SU-DHL-6 (cell line): ENCODE measurements at regions not wholly inside any gene's neighbourhood (a gene's known extent, or its start where the extent isn't known, plus 50 kb on each side); places are given as distances from the start of the nearest gene placed in this dataset.

Experiments used
- H2AFZ ChIP-seq: fragments of 200-600 bp; sonication (generic); 2 replicates; pipeline ENCODE4 v1.6.1; 2014; ENCODE audit warnings: low read depth, mild to moderate bottlenecking, moderate library complexity, mixed read lengths, antibody characterized with exemption, low read length; ENCODE audit not compliant: severe bottlenecking
- H3F3A ChIP-seq: fragments of 200-600 bp; shearing (Covaris generic); 2 replicates; pipeline ENCODE4 v1.6.0; 2016; ENCODE audit warnings: antibody characterized with exemption, mild to moderate bottlenecking; ENCODE audit not compliant: insufficient read depth
- H3K27ac ChIP-seq: fragments of 200-600 bp; sonication (generic); 2 replicates; pipeline ENCODE4 v1.5.1; 2016; ENCODE audit warnings: low read depth, mild to moderate bottlenecking, low read length, moderate library complexity, mixed read lengths
- H3K27me3 ChIP-seq: fragments of 200-600 bp; sonication (generic), shearing (Covaris generic); 2 replicates; pipeline ENCODE4 v1.6.0; 2014; ENCODE audit warnings: mild to moderate bottlenecking, low read length
- H3K36me3 ChIP-seq: fragments of 200-600 bp; sonication (generic); 2 replicates; pipeline ENCODE4 v1.6.1; 2014; ENCODE audit warnings: mild to moderate bottlenecking, low read length, mixed read lengths
- H3K4me2 ChIP-seq: fragments of 300-600, 200-600 bp; shearing (Covaris generic), sonication (generic); 2 replicates; pipeline ENCODE4 v1.6.0; 2014; ENCODE audit warnings: low read length, low read depth, mild to moderate bottlenecking; ENCODE audit not compliant: poor library complexity, severe bottlenecking
- H3K4me3 ChIP-seq: fragments of 200-600 bp; sonication (generic); 2 replicates; pipeline ENCODE4 v1.5.1; 2014; ENCODE audit warnings: antibody characterized with exemption, low read length, mild to moderate bottlenecking, mixed read lengths; ENCODE audit not compliant: insufficient read depth, poor library complexity, severe bottlenecking
- H3K79me2 ChIP-seq: fragments of 200-600 bp; sonication (generic); 2 replicates; pipeline ENCODE4 v1.6.1; 2014; ENCODE audit warnings: mild to moderate bottlenecking, low read length, moderate library complexity; ENCODE audit not compliant: insufficient read depth
- H3K9ac ChIP-seq: fragments of 200-600 bp; sonication (generic); 2 replicates; pipeline ENCODE4 v1.7.0; 2014; ENCODE audit warnings: mild to moderate bottlenecking, low read length
- H3K9me2 ChIP-seq: fragments of 200-600 bp; sonication (generic); replicated peaks from 2 replicates; pipeline ENCODE4 v1.6.1; 2014; ENCODE audit warnings: low read length; ENCODE audit not compliant: insufficient read depth
- H3K9me3 ChIP-seq: fragments of 200-600 bp; sonication (generic); 2 replicates; pipeline ENCODE4 v1.6.1; 2014; ENCODE audit warnings: low read length, mixed read lengths; ENCODE audit not compliant: insufficient read depth
- H4K20me1 ChIP-seq: fragments of 200-600 bp; sonication (generic); 2 replicates; pipeline ENCODE4 v1.6.1; 2014; ENCODE audit warnings: low read depth, mild to moderate bottlenecking, antibody characterized with exemption, low read length, moderate library complexity, mixed read lengths
- CTCF ChIP-seq: fragments of 200-600 bp; sonication (generic); IDR thresholded peaks from one replicate; pipeline ENCODE4 v1.5.1; 2017; ENCODE audit warnings: antibody characterized with exemption, mild to moderate bottlenecking, low read length, moderate library complexity; ENCODE audit not compliant: insufficient read depth, poor library complexity, severe bottlenecking
- EZH2phosphoT487 ChIP-seq: fragments of 200-600 bp; sonication (generic), shearing (Covaris generic); conservative IDR thresholded peaks from 2 replicates; pipeline ENCODE4 v1.6.1; 2018; ENCODE audit warnings: mild to moderate bottlenecking, antibody characterized with exemption, low read length, moderate library complexity, mixed read lengths

DNA sequence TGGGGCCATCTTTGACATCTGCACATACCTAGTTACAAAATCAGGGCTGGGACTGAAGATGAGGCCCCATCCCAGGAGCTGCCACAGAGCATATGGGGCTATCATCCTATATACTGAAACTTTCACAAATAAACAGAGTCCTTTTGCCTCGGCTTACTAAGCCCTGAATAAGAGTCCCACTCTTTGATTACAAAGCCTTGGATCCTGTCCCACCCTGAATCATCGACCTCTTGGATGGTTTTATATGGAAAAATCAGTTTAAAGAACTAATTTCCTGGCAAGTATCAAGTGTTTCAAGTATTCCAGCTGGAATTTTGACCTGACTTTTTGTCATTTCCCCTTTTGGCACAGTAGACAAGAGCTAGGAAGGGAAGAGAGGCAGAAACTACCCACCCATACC is 331.3 kb upstream of the FRG2C start:
- TF ChIP-seq CTCF (no peak), EZH2phosphoT487 (no peak)
- Histone ChIP-seq H2AFZ (no peak overlapping the region), H3K9me2 (no peaks in the 10 kb centered on the region), H3K27me3 (no peaks in the 10 kb centered on the region), H3K4me3 (no peak overlapping the region), H3K9ac (no peak overlapping the region), H3F3A (no peaks in the 10 kb centered on the region), H3K36me3 (no peaks in the 10 kb centered on the region), H3K4me2 (no peak overlapping the region), H3K27ac (no peak overlapping the region), H3K79me2 (no peaks in the 10 kb centered on the region), H3K9me3 (no peaks in the 10 kb centered on the region), H4K20me1 (no peaks in the 10 kb centered on the region)

DNA sequence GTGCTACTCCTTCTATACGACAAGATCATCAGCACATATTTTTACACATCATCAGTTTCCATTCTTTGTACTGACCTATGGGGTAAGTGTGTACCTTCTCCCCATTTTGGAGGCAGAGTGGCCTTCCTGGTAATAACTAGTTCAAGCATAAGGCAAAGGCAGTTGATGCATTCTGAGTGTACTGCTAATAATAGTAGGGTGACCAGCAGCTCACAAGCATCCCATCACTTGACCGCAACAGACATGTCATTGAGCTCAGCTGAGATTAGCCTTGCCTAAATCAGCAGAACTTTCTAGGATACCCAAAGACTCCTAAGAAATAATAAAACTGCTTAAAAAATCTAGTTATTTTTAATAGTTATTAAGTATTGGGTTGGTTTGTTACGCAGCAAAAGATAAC is 329.8 kb upstream of the FRG2C start:
- no peak overlapping the region for H3K9ac ChIP-seq
- no peak for TF ChIP-seq CTCF
- TF ChIP-seq EZH2phosphoT487 = no peak
- H3K27ac ChIP-seq = no peak overlapping the region
- H3K9me2 ChIP-seq = no peaks in the 10 kb centered on the region
- H3K4me2 ChIP-seq = no peak overlapping the region
- H3K27me3 ChIP-seq = no peaks in the 10 kb centered on the region
- no peaks in the 10 kb centered on the region for H3K79me2 ChIP-seq
- no peaks in the 10 kb centered on the region for H4K20me1 ChIP-seq
- H3F3A ChIP-seq = no peaks in the 10 kb centered on the region
- no peaks in the 10 kb centered on the region for H3K36me3 ChIP-seq
- no peak overlapping the region for H3K4me3 ChIP-seq
- no peak overlapping the region for H2AFZ ChIP-seq
- H3K9me3 ChIP-seq = no peaks in the 10 kb centered on the region

- H3K9me3 ChIP-seq = no peaks in the 10 kb centered on the region
These were observed 326.8 kb upstream of the FRG2C start for GRCh38 chr3:75337226-75337900.

More at GRCh38 chr3:75337226-75337900, 326.8 kb upstream of the FRG2C start:
- no peaks in the 10 kb centered on the region for H3F3A ChIP-seq
- H3K27me3 ChIP-seq = no peaks in the 10 kb centered on the region
- no peak overlapping the region for H2AFZ ChIP-seq
- H3K4me2 ChIP-seq = no peak overlapping the region
- no peak overlapping the region for H3K9ac ChIP-seq
- H3K4me3 ChIP-seq = no peak overlapping the region
- no peaks in the 10 kb centered on the region for H4K20me1 ChIP-seq
- TF ChIP-seq EZH2phosphoT487 (no peak), CTCF (no peak)
- H3K9me2 ChIP-seq = no peaks in the 10 kb centered on the region
- no peak overlapping the region for H3K27ac ChIP-seq
- no peaks in the 10 kb centered on the region for H3K79me2 ChIP-seq
- no peaks in the 10 kb centered on the region for H3K36me3 ChIP-seq
